ENCODE measurements at regions not wholly inside any gene's neighbourhood (a gene's known extent, or its start where the extent isn't known, plus 50 kb on each side); places are given as distances from the start of the nearest gene placed in this dataset.

DNA sequence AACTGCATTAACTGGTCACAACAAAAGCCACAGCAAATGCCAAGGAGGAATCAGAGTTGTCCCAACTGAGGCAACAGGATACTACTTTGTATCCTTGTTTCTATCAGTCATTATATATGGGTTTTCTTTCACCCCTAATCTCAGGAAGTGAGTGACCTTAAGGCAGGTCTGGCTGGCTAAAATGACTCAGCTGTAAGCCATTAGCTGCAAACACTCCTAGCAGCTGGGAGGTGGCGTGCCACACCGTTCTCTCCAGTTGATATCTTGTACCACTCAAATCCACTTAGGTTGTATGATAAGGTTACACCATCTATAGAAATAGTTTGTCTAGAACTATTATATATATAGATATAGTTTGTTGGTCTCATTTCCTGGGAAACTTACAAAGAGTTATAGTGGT is 171.1 kb upstream of the MC4R start:
- TF ChIP-seq, protein P1, sequence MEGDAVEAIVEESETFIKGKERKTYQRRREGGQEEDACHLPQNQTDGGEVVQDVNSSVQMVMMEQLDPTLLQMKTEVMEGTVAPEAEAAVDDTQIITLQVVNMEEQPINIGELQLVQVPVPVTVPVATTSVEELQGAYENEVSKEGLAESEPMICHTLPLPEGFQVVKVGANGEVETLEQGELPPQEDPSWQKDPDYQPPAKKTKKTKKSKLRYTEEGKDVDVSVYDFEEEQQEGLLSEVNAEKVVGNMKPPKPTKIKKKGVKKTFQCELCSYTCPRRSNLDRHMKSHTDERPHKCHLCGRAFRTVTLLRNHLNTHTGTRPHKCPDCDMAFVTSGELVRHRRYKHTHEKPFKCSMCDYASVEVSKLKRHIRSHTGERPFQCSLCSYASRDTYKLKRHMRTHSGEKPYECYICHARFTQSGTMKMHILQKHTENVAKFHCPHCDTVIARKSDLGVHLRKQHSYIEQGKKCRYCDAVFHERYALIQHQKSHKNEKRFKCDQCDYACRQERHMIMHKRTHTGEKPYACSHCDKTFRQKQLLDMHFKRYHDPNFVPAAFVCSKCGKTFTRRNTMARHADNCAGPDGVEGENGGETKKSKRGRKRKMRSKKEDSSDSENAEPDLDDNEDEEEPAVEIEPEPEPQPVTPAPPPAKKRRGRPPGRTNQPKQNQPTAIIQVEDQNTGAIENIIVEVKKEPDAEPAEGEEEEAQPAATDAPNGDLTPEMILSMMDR (IDR thresholded peaks at IDR 0.05; ENCODE audit: low read depth, low read length): no peak
- H3K4me3 ChIP-seq (replicated peaks in 1 of 2; ENCODE audit: low read depth in 2 of 2, low read length in 2 of 2): no peak overlapping the region
- no peak for DNase-seq (ENCODE audit: low read depth in 2 of 2)

DNA sequence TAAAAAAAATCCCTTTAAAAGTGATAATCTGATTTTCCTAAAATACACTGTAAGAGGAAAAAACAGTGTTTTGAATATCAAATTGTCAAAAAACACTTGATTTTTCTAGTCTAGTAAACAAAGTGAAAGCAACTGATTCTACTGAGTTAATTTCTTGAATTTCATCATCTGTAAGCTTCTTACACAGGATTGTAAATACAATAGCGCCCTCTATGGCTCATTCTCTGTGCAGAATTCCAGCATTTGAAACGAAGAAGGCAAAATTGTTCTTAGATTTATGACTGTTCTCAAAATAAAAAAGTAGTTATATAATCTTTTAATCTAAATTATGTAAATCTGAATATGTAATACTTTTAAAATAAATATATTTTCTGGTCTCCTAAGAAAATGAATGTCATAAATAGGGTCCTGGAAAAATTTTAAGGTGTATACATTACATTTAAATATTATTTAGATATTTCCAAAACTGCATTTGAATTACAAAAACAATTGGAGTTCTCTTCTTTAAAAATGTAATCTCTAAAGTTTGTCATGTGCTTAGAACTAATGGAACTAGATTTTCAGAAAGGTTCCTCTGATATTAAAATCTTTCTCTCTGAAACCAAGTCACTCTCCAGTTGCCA is 176.9 kb upstream of the MC4R start:
- peak; percentile 83 to 85 for DNase-seq (ENCODE audit: low read depth in 2 of 2)
- no peak overlapping the region for H3K4me3 ChIP-seq (replicated peaks in 1 of 2; ENCODE audit: low read depth in 2 of 2, low read length in 2 of 2)
- TF ChIP-seq, protein P1 (IDR thresholded peaks at IDR 0.05; ENCODE audit: low read depth, low read length): peak; percentile 76

DNA sequence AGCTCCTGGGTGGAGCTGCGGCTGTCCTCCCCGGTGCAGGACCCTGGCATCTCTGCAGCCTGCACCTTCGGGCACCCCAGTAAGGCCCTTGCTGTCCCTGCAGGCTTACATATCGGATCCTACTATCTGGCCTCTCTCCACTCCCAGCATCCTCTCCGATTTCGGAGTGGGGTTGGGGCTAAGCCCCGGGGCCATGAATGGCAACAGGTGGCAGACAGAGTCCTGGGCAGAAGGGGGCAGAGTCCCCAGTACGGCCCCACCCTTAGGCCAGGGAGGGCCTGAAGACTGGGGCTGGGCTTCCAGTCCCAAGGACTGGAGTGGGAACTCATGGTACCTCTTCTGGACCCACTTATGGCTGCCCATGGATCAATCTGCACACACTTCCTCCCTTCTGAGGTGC is 180.4 kb upstream of the MC4R start:
- DNase-seq (ENCODE audit: low read depth in 2 of 2): no peak
- TF ChIP-seq, protein P1 (IDR thresholded peaks at IDR 0.05; ENCODE audit: low read depth, low read length): no peak
- no peak overlapping the region for H3K4me3 ChIP-seq (replicated peaks in 1 of 2; ENCODE audit: low read depth in 2 of 2, low read length in 2 of 2)

DNA sequence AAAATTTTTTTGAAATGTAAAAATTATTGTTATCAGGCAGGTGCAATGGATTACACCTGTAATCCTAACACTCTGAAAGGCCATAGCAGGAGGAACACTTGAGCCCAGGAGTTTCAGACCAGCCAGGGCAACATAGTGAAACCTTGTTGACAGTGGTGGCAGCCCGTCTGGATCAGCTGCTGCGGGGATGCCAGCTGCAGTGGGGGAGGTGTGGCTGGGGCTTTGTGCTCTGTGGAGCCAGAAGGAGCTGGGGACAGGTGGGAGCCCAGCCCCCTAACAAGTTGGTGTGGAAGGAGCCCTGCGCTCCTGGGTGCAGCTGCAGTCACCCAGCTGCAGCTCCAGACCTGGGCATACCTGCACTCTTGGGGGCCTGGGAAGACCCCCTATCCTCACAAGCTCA is 182.4 kb upstream of the MC4R start:
- TF ChIP-seq, protein P1 (IDR thresholded peaks at IDR 0.05; ENCODE audit: low read depth, low read length): no peak
- no peak overlapping the region for H3K4me3 ChIP-seq (replicated peaks in 1 of 2; ENCODE audit: low read depth in 2 of 2, low read length in 2 of 2)
- no peak for DNase-seq (ENCODE audit: low read depth in 2 of 2)

DNA sequence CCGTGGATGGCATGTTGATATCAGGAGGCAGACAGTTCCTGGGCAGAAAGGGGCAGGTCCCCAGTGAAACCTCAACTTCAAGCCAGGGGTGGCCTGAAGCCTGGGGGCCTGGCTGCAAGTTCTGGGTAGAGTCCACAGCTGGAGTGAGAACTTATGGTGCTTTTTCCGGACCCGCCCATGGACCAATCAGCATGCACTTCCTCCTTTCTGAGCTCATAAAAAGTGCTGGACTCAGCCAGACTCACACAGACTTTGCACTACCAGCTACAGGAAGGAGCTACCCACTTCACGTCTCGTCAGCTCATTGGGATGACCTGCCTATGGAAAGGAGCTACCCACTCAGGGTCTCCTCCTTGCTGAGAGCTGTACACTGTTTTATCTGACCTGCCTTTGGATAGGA is 183.1 kb upstream of the MC4R start:
- DNase-seq (ENCODE audit: low read depth in 2 of 2): no peak
- TF ChIP-seq, protein P1 (IDR thresholded peaks at IDR 0.05; ENCODE audit: low read depth, low read length): no peak
- no peak overlapping the region for H3K4me3 ChIP-seq (replicated peaks in 1 of 2; ENCODE audit: low read depth in 2 of 2, low read length in 2 of 2)

DNA sequence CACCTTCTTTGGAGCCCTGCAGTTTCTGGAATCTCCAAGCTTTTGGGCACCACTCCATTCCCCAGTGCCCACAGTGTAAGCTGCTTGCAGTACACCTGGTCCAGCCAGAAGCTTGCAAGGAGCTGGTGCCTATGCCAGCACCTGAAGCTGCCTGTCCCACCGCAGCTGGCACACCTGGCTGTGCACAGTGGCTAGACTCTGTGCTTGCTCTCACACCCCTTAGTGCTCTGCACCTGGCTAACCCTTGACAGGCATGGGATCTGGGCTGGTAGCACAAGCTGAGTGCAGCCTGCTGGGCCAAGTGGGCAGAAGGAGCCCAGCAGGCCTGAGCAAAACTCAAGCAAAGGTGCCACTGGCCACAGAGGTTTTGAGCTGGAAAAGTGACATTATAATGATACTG is 183.8 kb upstream of the MC4R start:
- no peak for DNase-seq (ENCODE audit: low read depth in 2 of 2)
- H3K4me3 ChIP-seq (replicated peaks in 1 of 2; ENCODE audit: low read depth in 2 of 2, low read length in 2 of 2): no peak overlapping the region
- TF ChIP-seq, protein P1 (IDR thresholded peaks at IDR 0.05; ENCODE audit: low read depth, low read length): no peak

DNA sequence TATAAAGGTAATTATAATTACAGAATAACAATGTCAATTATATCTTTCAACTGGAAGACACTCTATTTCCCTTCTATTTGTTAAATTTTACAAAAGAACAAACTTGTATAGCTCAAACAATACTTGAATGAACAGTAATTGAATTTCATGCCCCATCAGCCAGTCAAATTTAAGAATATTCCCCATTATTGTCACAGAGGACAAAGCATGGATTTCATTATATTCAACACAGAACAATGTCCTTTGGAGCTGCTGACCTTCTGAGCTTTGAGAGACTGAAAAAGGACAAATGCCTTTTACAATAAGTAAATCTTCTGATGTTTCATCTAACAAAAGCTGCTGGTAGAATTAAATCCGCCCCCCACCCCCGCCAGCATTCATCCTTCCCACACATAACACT is 187.5 kb upstream of the MC4R start:
- DNase-seq (ENCODE audit: low read depth in 2 of 2): no peak
- TF ChIP-seq, protein P1 (IDR thresholded peaks at IDR 0.05; ENCODE audit: low read depth, low read length): no peak
- H3K4me3 ChIP-seq (replicated peaks in 1 of 2; ENCODE audit: low read depth in 2 of 2, low read length in 2 of 2): no peak overlapping the region

All from cardiac fibroblast (primary cell).